ENCODE measurements at regions not wholly inside any gene's neighbourhood (a gene's known extent, or its start where the extent isn't known, plus 50 kb on each side); places are given as distances from the start of the nearest gene placed in this dataset.

- TF ChIP-seq CTCF (IDR thresholded peaks at IDR 0.05) = no peak
- TF ChIP-seq POLR2A (IDR thresholded peaks at IDR 0.05) = no peak
- H3K27me3 ChIP-seq = no peaks in the 10 kb centered on the region
- WGBS, 2 donors = 86 to 90% methylated on average over 2 of the region's 2 CpGs
Observed at GRCh38 chr4:107252571-107252970, 216.5 kb upstream of the DKK2 start.

GRCh38 chr4:107248571-107248970 lies 212.5 kb upstream of the DKK2 start:
- Histone ChIP-seq H3K27me3 (no peaks in the 10 kb centered on the region), H3K4me3 (replicated peaks in 1 of 3) (no peak overlapping the region), H3K36me3 (no peaks in the 10 kb centered on the region), H3K27ac (no peak overlapping the region), H3K9me3 (no peaks in the 10 kb centered on the region), H3K4me1 (no peaks in the 10 kb centered on the region)
- no peak for DNase-seq
- intact Hi-C loops (cut with DNase I) = no loop called here
- TF ChIP-seq POLR2A (IDR thresholded peaks at IDR 0.05) = no peak
- WGBS, 2 donors = 63% methylated on average over 3 of the region's 3 CpGs

More at GRCh38 chr4:107252571-107252970, 216.5 kb upstream of the DKK2 start:
- Histone ChIP-seq H3K27ac (no peak overlapping the region), H3K36me3 (no peaks in the 10 kb centered on the region), H3K9me3 (no peaks in the 10 kb centered on the region), H3K4me3 (replicated peaks in 1 of 3) (no peak overlapping the region), H3K4me1 (no peaks in the 10 kb centered on the region)
- intact Hi-C loops (cut with DNase I) = no loop called here
- no peak for DNase-seq

- Histone ChIP-seq H3K36me3 (no peaks in the 10 kb centered on the region), H3K27ac (no peak overlapping the region), H3K27me3 (no peaks in the 10 kb centered on the region), H3K4me1 (no peaks in the 10 kb centered on the region), H3K4me3 (replicated peaks in 1 of 3) (no peak overlapping the region), H3K9me3 (no peaks in the 10 kb centered on the region)
- intact Hi-C loops (cut with DNase I) = no loop called here
- DNase-seq = no peak
- TF ChIP-seq POLR2A (IDR thresholded peaks at IDR 0.05) (no peak), CTCF (IDR thresholded peaks at IDR 0.05) (no peak)
- 50 to 53% methylated on average over 1 of the region's 1 CpG for WGBS, 2 donors
Observed at GRCh38 chr4:107247738-107248137, 211.6 kb upstream of the DKK2 start.

- H3K4me3 ChIP-seq (replicated peaks in 1 of 3) = no peak overlapping the region
- 91 to 96% methylated on average over 1 of the region's 1 CpG for WGBS, 2 donors
- no peak for DNase-seq
- H3K27me3 ChIP-seq = no peaks in the 10 kb centered on the region
- no peaks in the 10 kb centered on the region for H3K4me1 ChIP-seq
- TF ChIP-seq POLR2A (IDR thresholded peaks at IDR 0.05) (no peak), CTCF (IDR thresholded peaks at IDR 0.05) (no peak)
- H3K9me3 ChIP-seq = no peaks in the 10 kb centered on the region
- no peaks in the 10 kb centered on the region for H3K36me3 ChIP-seq
- no peak overlapping the region for H3K27ac ChIP-seq
- intact Hi-C loops (cut with DNase I) = no loop called here
Observed at GRCh38 chr4:107246761-107247160, 210.6 kb upstream of the DKK2 start.

- Histone ChIP-seq H3K4me1 (no peaks in the 10 kb centered on the region), H3K36me3 (no peaks in the 10 kb centered on the region), H3K9me3 (no peaks in the 10 kb centered on the region), H3K27ac (no peak overlapping the region), H3K27me3 (no peaks in the 10 kb centered on the region), H3K4me3 (replicated peaks in 1 of 3) (no peak overlapping the region)
- intact Hi-C loops (cut with DNase I) = no loop called here
- TF ChIP-seq POLR2A (IDR thresholded peaks at IDR 0.05) (no peak), CTCF (IDR thresholded peaks at IDR 0.05) (no peak)
- DNase-seq = no peak
- 71% methylated on average over 4 of the region's 4 CpGs for WGBS, 2 donors
Observed at GRCh38 chr4:107243141-107243781, 207.1 kb upstream of the DKK2 start.

GRCh38 chr4:107220976-107221375 lies 184.9 kb upstream of the DKK2 start:
- H3K4me1 ChIP-seq = no peaks in the 10 kb centered on the region
- no peaks in the 10 kb centered on the region for H3K9me3 ChIP-seq
- no peak for DNase-seq
- no peaks in the 10 kb centered on the region for H3K27me3 ChIP-seq
- no peak overlapping the region for H3K27ac ChIP-seq
- no peak overlapping the region for H3K4me3 ChIP-seq (replicated peaks in 1 of 3)
- TF ChIP-seq CTCF (IDR thresholded peaks at IDR 0.05) (no peak), POLR2A (IDR thresholded peaks at IDR 0.05) (no peak)
- H3K36me3 ChIP-seq = no peaks in the 10 kb centered on the region
- intact Hi-C loops (cut with DNase I) = no loop called here
